Smooth muscle cell (in vitro differentiated cells): ENCODE measurements at regions not wholly inside any gene's neighbourhood (a gene's known extent, or its start where the extent isn't known, plus 50 kb on each side); places are given as distances from the start of the nearest gene placed in this dataset.

Experiments
- DNase-seq: peaks from one replicate; lab custom pipeline; 2025; ENCODE audit not compliant: unreplicated experiment; lab: John Stamatoyannopoulos, UW
- H2AFZ ChIP-seq: fragments of 200-600 bp; sonication (generic); 2 replicates; pipeline ENCODE4 v1.6.0; 2016; ENCODE audit warnings: antibody characterized with exemption, low read depth, mild to moderate bottlenecking
- H3F3A ChIP-seq: fragments of 200-600 bp; sonication (generic); 2 replicates; pipeline ENCODE4 v1.6.0; 2017; ENCODE audit warnings: antibody characterized with exemption, low read depth
- H3K27ac ChIP-seq: fragments of 200-600 bp; sonication (generic); 2 replicates; pipeline ENCODE4 v1.5.1; 2016; ENCODE audit warnings: low read depth, mild to moderate bottlenecking
- H3K27me3 ChIP-seq: fragments of 200-600 bp; sonication (generic); 2 replicates; pipeline ENCODE4 v1.6.1; 2016; ENCODE audit warnings: low read depth, mild to moderate bottlenecking
- H3K36me3 ChIP-seq: fragments of 200-600 bp; sonication (generic); 2 replicates; pipeline ENCODE4 v1.5.1; 2016; ENCODE audit warnings: low read depth
- H3K4me1 ChIP-seq: fragments of 200-600 bp; sonication (generic); 2 replicates; pipeline ENCODE4 v1.5.1; 2016; ENCODE audit warnings: low read depth
- H3K4me2 ChIP-seq: fragments of 200-600 bp; sonication (generic); 2 replicates; pipeline ENCODE4 v1.6.0; 2016; ENCODE audit warnings: mild to moderate bottlenecking
- H3K4me3 ChIP-seq: fragments of 200-600 bp; sonication (generic); 2 replicates; pipeline ENCODE4 v1.5.1; 2016; ENCODE audit warnings: mild to moderate bottlenecking
- H3K79me2 ChIP-seq: fragments of 200-600 bp; sonication (generic); 2 replicates; pipeline ENCODE4 v1.6.0; 2016; ENCODE audit warnings: low read depth, mild to moderate bottlenecking
- H3K9ac ChIP-seq: fragments of 200-600 bp; sonication (generic); 2 replicates; pipeline ENCODE4 v1.6.0; 2016; ENCODE audit warnings: low read depth
- H3K9me3 ChIP-seq: fragments of 200-600 bp; sonication (generic); replicated peaks from 2 replicates; pipeline ENCODE4 v1.5.1; 2016; ENCODE audit warnings: low read depth
- H4K20me1 ChIP-seq: fragments of 200-600 bp; sonication (generic); 2 replicates; pipeline ENCODE4 v1.6.0; 2016; ENCODE audit warnings: low read depth
- CTCF ChIP-seq: fragments of 200-600 bp; sonication (generic); IDR thresholded peaks from 2 replicates; pipeline ENCODE4 v1.5.1; 2017; ENCODE audit warnings: borderline replicate concordance, mild to moderate bottlenecking, antibody characterized with exemption; ENCODE audit not compliant: insufficient read depth, poor library complexity, severe bottlenecking
- WGBS: methylation state at CpG from one replicate; pipeline ENCODE4 v1.1.7; 2016; ENCODE audit warnings: low lambda C conversion rate; 5-methylcytosine and 5-hydroxymethylcytosine counted together

GRCh38 chr11:32310214-32310601, 125.1 kb downstream of the WT1 start:
- Histone ChIP-seq H3K36me3 (no peaks in the 10 kb centered on the region), H3K4me3 (no peak overlapping the region), H2AFZ (no peak overlapping the region), H3K9me3 (no peaks in the 10 kb centered on the region), H3F3A (peaks cover 6% of the 10 kb centered on the region), H4K20me1 (no peaks in the 10 kb centered on the region), H3K4me2 (no peak overlapping the region), H3K9ac (no peak overlapping the region), H3K79me2 (no peaks in the 10 kb centered on the region), H3K27ac (no peak overlapping the region), H3K4me1 (peaks cover 12% of the 10 kb centered on the region), H3K27me3 (no peaks in the 10 kb centered on the region)
- WGBS = 81% methylated on average over 6 of the region's 6 CpGs
- DNase-seq = no peak
- no peak for TF ChIP-seq CTCF

GRCh38 chr11:32311346-32312065, 123.8 kb downstream of the WT1 start:
- no peak overlapping the region for H2AFZ ChIP-seq
- peaks cover 12% of the 10 kb centered on the region for H3K4me1 ChIP-seq
- no peaks in the 10 kb centered on the region for H3K27me3 ChIP-seq
- no peaks in the 10 kb centered on the region for H3K9me3 ChIP-seq
- 94% methylated on average over 6 of the region's 6 CpGs for WGBS
- H3F3A ChIP-seq = peaks cover 8% of the 10 kb centered on the region
- H4K20me1 ChIP-seq = no peaks in the 10 kb centered on the region
- H3K4me2 ChIP-seq = no peak overlapping the region
- no peak overlapping the region for H3K9ac ChIP-seq
- no peaks in the 10 kb centered on the region for H3K36me3 ChIP-seq
- no peaks in the 10 kb centered on the region for H3K79me2 ChIP-seq
- DNase-seq = no peak
- no peak for TF ChIP-seq CTCF
- no peak overlapping the region for H3K27ac ChIP-seq
- H3K4me3 ChIP-seq = no peak overlapping the region

- Histone ChIP-seq H3F3A (peaks cover 14% of the 10 kb centered on the region), H3K27ac (peak overlapping the region; percentile 61), H3K4me1 (peaks cover 12% of the 10 kb centered on the region), H3K79me2 (no peaks in the 10 kb centered on the region), H3K36me3 (no peaks in the 10 kb centered on the region), H2AFZ (no peak overlapping the region), H4K20me1 (no peaks in the 10 kb centered on the region), H3K9ac (no peak overlapping the region), H3K9me3 (no peaks in the 10 kb centered on the region), H3K27me3 (no peaks in the 10 kb centered on the region), H3K4me2 (peak overlapping the region; percentile 45), H3K4me3 (no peak overlapping the region)
- no peak for TF ChIP-seq CTCF
- 60% methylated on average over 6 of the region's 6 CpGs for WGBS
- no peak for DNase-seq
These were observed 123.0 kb downstream of the WT1 start for GRCh38 chr11:32312206-32312817.
